Glomerular endothelial cell (primary cell): ENCODE measurements at regions not wholly inside any gene's neighbourhood (a gene's known extent, or its start where the extent isn't known, plus 50 kb on each side); places are given as distances from the start of the nearest gene placed in this dataset.
"Not testable (repeated sequence)": the region's sequence is repeated elsewhere in the genome, so short reads cannot be mapped to it uniquely, and the experiment has no call there.

Experiments
- DNase-seq: peaks from one replicate; pipeline ENCODE4 v3.0.0-alpha.2; 2011; ENCODE audit warnings: low read depth, low spot score; ENCODE audit errors: extremely low read depth

- DNase-seq: no peak
Measured at GRCh38 chrX:44690129-44690528, 147.5 kb upstream of the FUNDC1 start.

DNA sequence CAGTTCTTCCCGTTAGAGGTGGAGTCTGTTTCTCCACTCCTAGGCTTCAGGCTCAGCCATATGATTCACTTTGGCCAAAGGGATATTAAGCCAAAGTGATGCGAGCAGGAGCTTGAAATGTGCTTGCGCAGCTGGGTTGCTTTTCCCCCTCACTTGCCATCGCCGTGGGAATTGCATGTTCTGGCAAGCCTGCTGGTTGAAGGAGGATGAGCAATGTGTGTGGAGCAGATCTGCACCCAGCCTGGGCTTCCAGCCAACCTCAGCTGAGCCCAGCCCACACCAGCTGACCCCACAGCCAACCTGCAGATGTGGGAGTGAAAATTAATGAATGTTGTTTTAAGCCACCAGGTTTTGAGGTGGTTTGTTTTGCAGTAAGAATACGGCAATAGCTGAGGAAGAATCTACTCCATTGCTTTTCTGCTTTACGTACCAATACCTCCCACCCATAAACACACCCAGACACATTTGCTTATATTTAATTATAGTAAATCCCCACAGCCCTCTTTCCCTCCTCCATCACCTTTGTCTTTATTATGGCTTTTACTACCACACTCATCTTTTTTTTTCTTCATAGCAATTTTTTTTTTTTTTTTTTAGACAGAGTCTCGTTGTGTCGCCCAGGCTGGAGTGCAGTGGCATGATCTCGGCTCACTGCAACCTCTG lies 132.8 kb upstream of the FUNDC1 start:
- DNase-seq: no peak

- DNase-seq: no peak
Measured at GRCh38 chrX:44674906-44675305, 132.2 kb upstream of the FUNDC1 start.

GRCh38 chrX:44669626-44670025 lies 127.0 kb upstream of the FUNDC1 start:
- DNase-seq: no peak

- DNase-seq: no peak
Measured at GRCh38 chrX:44667771-44668170, 125.1 kb upstream of the FUNDC1 start.

GRCh38 chrX:44657718-44658246 lies 115.1 kb upstream of the FUNDC1 start:
- not testable (repeated sequence) for DNase-seq

- DNase-seq: no peak
Measured at GRCh38 chrX:44651358-44651757, 108.7 kb upstream of the FUNDC1 start.

- no peak for DNase-seq
Measured at GRCh38 chrX:44643723-44644122, 101.1 kb upstream of the FUNDC1 start.

DNA sequence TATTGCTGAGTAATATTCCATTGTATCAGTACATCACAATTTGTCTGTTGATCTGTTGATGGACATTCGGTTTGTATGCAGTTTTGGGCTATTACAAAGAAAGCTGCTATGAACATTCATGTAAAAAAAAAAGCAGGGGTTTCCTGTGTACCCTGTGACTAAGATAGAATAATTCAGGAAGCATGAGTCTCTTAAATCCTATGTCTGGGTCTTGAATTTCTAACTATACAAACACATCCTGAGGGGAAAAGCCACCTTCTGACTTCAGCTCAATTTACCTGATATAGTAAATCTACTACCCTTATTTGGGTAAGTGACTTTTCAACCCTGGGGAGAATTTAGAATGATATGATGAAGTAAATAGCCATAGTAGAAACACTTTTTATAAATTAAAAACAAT lies 94.6 kb upstream of the FUNDC1 start:
- DNase-seq: no peak

DNA sequence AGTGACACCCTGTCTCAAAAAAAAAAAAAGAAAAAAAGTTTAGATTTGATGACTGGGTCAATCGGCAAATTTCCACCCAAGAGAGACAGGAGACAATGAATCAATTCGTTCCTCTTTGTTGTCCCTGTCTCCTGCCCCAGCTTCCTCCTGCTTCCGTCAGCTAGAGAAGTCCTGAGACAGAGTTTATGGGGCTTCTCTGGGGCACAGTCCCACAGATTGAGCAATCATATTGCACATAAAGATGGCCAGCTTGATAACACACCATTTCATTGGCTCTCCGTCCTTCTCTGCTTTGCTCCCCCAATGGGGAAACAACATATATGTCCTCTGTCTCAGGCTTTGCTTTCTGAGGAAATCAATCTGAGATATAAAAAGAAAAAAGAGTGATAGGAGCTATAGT lies 78.4 kb upstream of the FUNDC1 start:
- no peak for DNase-seq

DNA sequence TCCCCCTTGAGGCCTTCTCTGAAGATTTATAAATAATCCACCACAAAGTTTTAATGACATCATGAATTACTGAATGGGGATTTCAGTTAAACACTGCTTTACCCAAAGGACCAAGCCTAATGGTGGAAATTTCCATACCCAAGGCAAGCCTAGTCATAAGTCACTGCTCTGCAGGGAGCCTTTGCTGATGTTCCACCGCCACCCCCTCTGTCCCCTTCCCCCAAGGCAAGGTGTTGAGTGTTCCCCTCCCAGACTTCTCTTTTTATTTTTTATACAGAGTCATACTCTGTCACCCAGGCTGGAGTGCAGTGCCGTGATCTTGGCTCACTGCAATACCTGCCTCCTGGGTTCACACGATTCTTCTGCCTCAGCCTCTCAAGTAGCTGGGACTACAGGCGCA lies 76.4 kb upstream of the FUNDC1 start:
- DNase-seq: no peak

DNA sequence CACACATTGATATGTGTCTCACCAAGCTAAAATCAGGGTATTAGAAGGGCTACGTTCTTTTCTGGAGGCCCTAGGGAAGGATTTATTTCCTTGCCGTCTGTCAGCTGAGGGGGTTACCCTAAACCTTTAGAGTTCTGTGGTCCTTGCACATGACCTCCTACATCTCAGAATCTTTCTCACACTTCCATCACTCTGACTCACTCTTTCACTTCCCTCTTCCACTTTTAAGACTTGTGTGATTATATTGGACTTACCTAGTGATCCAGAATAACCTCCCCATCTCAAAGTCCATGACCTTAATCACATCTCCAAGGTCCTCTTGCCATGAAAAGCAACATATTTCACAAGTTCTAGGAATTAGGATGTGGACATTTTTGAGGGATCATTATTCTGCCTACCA lies 53.6 kb upstream of the FUNDC1 start:
- no peak for DNase-seq
